Transverse colon (tissue), 4 donors: ENCODE measurements at regions not wholly inside any gene's neighbourhood (a gene's known extent, or its start where the extent isn't known, plus 50 kb on each side); places are given as distances from the start of the nearest gene placed in this dataset.
A peak's percentile ranks its signal among the peaks of the same experiment; 100 is the strongest.

Experiments used
- DNase-seq: peaks from one replicate; pipeline ENCODE4 v3.0.0-alpha.2; 2019
- H3K27ac ChIP-seq, 4 donors: fragments of 200-600 bp; sonication (generic); 2 replicates each; pipeline ENCODE4 v1.5.1; 2016 to 2018; ENCODE audit warnings: inconsistent platforms in 4 of 4
- H3K27me3 ChIP-seq: fragments of 200-600 bp; sonication (generic); 2 replicates; pipeline ENCODE4 v1.5.1; 2017; ENCODE audit warnings: inconsistent platforms
- H3K36me3 ChIP-seq, 4 donors: fragments of 200-600 bp; sonication (generic); 2 replicates each; pipeline ENCODE4 v1.5.1; 2017 to 2019; ENCODE audit warnings: inconsistent platforms in 4 of 4
- H3K4me1 ChIP-seq, 4 donors: fragments of 200-600 bp; sonication (generic); 2 replicates each; pipeline ENCODE4 v1.5.1; 2017 to 2020; ENCODE audit warnings: inconsistent platforms in 4 of 4
- H3K4me3 ChIP-seq, 4 donors: fragments of 200-600 bp; sonication (generic); 1 replicate in 1 of 4; 2 replicates in 3 of 4; pipeline versions ENCODE4 v1.5.1 to v1.6.1; 2017 to 2019; ENCODE audit warnings: inconsistent platforms in 4 of 4
- H3K9me3 ChIP-seq, 2 donors: fragments of 200-600 bp; sonication (generic); 2 replicates each; pipeline ENCODE4 v1.5.1; 2017 to 2019; ENCODE audit warnings: inconsistent platforms in 2 of 2
- CTCF ChIP-seq, 5 experiments: fragments of 200-600 bp in 3 of 5; fragments of 450-650 bp in 2 of 5; sonication (generic) in 3 of 5; IDR thresholded peaks; 1 replicate in 2 of 5; 2 replicates in 3 of 5; pipeline ENCODE4 v1.5.1; 2016 to 2017; ENCODE audit warnings: antibody characterized with exemption in 5 of 5, inconsistent platforms in 3 of 5, mild to moderate bottlenecking in 2 of 5, moderate library complexity in 1 of 5
- EP300 ChIP-seq: sonication (generic); formaldehyde crosslinking; IDR thresholded peaks from one replicate; pipeline ENCODE4 v1.6.1; 2017; ENCODE audit warnings: antibody characterized with exemption, low read depth
- POLR2A ChIP-seq: fragments of 450-650 bp; IDR thresholded peaks from one replicate; pipeline ENCODE4 v1.6.1; 2016; ENCODE audit warnings: antibody characterized with exemption, mild to moderate bottlenecking, moderate library complexity
- POLR2AphosphoS5 ChIP-seq, 3 donors: sonication (generic); formaldehyde crosslinking; IDR thresholded peaks; one replicate each; pipeline ENCODE4 v1.6.1; 2016; ENCODE audit warnings: antibody characterized with exemption in 3 of 3
- WGBS, 2 donors: methylation state at CpG; one replicate each; pipeline ENCODE4 v1.1.5; 2018; ENCODE audit warnings: low coverage in 1 of 2; 5-methylcytosine and 5-hydroxymethylcytosine counted together
- in situ Hi-C, 4 donors: fragments of 200-750 bp; cut with MboI; loops; one replicate each; pipeline versions ENCODE4 v1.15.0 to v1.15.1; 2017; ENCODE audit warnings: low sequenced_read_pairs in 3 of 4, low pct_ligation_motif_present in 1 of 4, low pct_unique_long_range_greater_than_20kb in 1 of 4
- intact Hi-C: fragments of 100-400 bp; cut with DNase I; formaldehyde crosslinking; loops from one replicate; pipeline ENCODE4 v1.15.1; 2023; ENCODE audit warnings: low total_unique reads

- Histone ChIP-seq H3K4me1 (peaks cover 7 to 40% (median 30%) of the 10 kb centered on the region in 4 donors), H3K27me3 (no peaks in the 10 kb centered on the region), H3K4me3 (no peak overlapping the region), H3K27ac (peak overlapping the region in 1 of 4 donors; percentile 56), H3K36me3 (no peaks in the 10 kb centered on the region), H3K9me3 (no peaks in the 10 kb centered on the region)
- intact Hi-C loops: no loop called here
- TF ChIP-seq POLR2A (no peak), EP300 (no peak), CTCF (IDR thresholded peaks at IDR 0.05) (no peak), POLR2AphosphoS5 (IDR thresholded peaks at IDR 0.05) (no peak)
- DNase-seq: no peak
- in situ Hi-C loops: loop anchor here in 1 of 4 donors (10.0 kb wide), 1 partner anchor 132 kb away; no protein-coding TSS in a partner anchor
- 50 to 88% methylated on average over 1 to 4 of the region's 4 CpGs for WGBS, 2 donors
These were observed 131.8 kb upstream of the IPO9 start for GRCh38 chr1:201697174-201697573.

- 89 to 92% methylated on average over 2 of the region's 2 CpGs for WGBS, 2 donors
- no peak overlapping the region for H3K27ac ChIP-seq
- intact Hi-C loops (loop anchor here (5.0 kb wide), 1 partner anchor 50 kb away; no protein-coding TSS in a partner anchor), in situ Hi-C loops (no loop called here)
- no peaks in the 10 kb centered on the region for H3K36me3 ChIP-seq
- H3K4me3 ChIP-seq: no peak overlapping the region
- no peaks in the 10 kb centered on the region for H3K9me3 ChIP-seq
- no peak for DNase-seq
- no peaks in the 10 kb centered on the region for H3K27me3 ChIP-seq
- TF ChIP-seq EP300: no peak
- no peak for TF ChIP-seq POLR2A
- TF ChIP-seq POLR2AphosphoS5 (IDR thresholded peaks at IDR 0.05): no peak
- TF ChIP-seq CTCF (IDR thresholded peaks at IDR 0.05): no peak
- H3K4me1 ChIP-seq: peaks cover 14 to 20% (median 15%) of the 10 kb centered on the region in 4 donors
These were observed 127.1 kb upstream of the IPO9 start for GRCh38 chr1:201701831-201702230.

- H3K9me3 ChIP-seq: no peaks in the 10 kb centered on the region
- 0 to 32% methylated on average over 1 to 2 of the region's 2 CpGs for WGBS, 2 donors
- intact Hi-C loops (loop anchor here (5.0 kb wide), 1 partner anchor 51 kb away; no protein-coding TSS in a partner anchor), in situ Hi-C loops (no loop called here)
- peak overlapping the region; percentile 63 to 78 (median 72) for H3K27ac ChIP-seq
- DNase-seq: no peak
- no peak for TF ChIP-seq CTCF (IDR thresholded peaks at IDR 0.05)
- TF ChIP-seq POLR2A: no peak
- TF ChIP-seq POLR2AphosphoS5 (IDR thresholded peaks at IDR 0.05): peak in 1 of 3 donors; percentile 44
- TF ChIP-seq EP300: no peak
- no peak overlapping the region for H3K4me3 ChIP-seq
- H3K36me3 ChIP-seq: no peaks in the 10 kb centered on the region
- H3K27me3 ChIP-seq: no peaks in the 10 kb centered on the region
- H3K4me1 ChIP-seq: peaks cover 14 to 20% (median 16%) of the 10 kb centered on the region in 4 donors
These were observed 126.0 kb upstream of the IPO9 start for GRCh38 chr1:201702936-201703335.

- no peak overlapping the region for H3K4me3 ChIP-seq
- peaks cover 14 to 22% (median 18%) of the 10 kb centered on the region in 4 donors for H3K4me1 ChIP-seq
- 13 to 24% methylated on average over 3 to 22 of the region's 23 CpGs for WGBS, 2 donors
- no peaks in the 10 kb centered on the region for H3K36me3 ChIP-seq
- H3K27ac ChIP-seq: peak overlapping the region; percentile 63 to 78 (median 72)
- intact Hi-C loops (loop anchor here (5.0 kb wide), 1 partner anchor 52 kb away; no protein-coding TSS in a partner anchor), in situ Hi-C loops (no loop called here)
- peak; percentile 85 for DNase-seq
- H3K27me3 ChIP-seq: no peaks in the 10 kb centered on the region
- no peaks in the 10 kb centered on the region for H3K9me3 ChIP-seq
- no peak for TF ChIP-seq POLR2A
- no peak for TF ChIP-seq EP300
- TF ChIP-seq CTCF (IDR thresholded peaks at IDR 0.05): peak; percentile 93 to 97 (median 97)
- TF ChIP-seq POLR2AphosphoS5 (IDR thresholded peaks at IDR 0.05): peak in 1 of 3 donors; percentile 33
These were observed 125.1 kb upstream of the IPO9 start for GRCh38 chr1:201703621-201704438.
